Peyer's patch (tissue), 4 donors: ENCODE measurements at regions not wholly inside any gene's neighbourhood (a gene's known extent, or its start where the extent isn't known, plus 50 kb on each side); places are given as distances from the start of the nearest gene placed in this dataset.

ENCODE experiments used
- POLR2A ChIP-seq, 2 donors: fragments of 450-650 bp; IDR thresholded peaks; one replicate each; pipeline ENCODE4 v1.5.1; 2017; ENCODE audit warnings: antibody characterized with exemption in 2 of 2, mild to moderate bottlenecking in 2 of 2, moderate library complexity in 2 of 2
- TF ChIP-seq, protein P1 (sequence below), 6 experiments: fragments of 450-650 bp in 4 of 6; fragments of 200-600 bp in 2 of 6; sonication (generic) in 1 of 6; IDR thresholded peaks; one replicate each; pipeline ENCODE4 v1.5.1; 2017 to 2019; ENCODE audit warnings: antibody characterized with exemption in 6 of 6, mild to moderate bottlenecking in 3 of 6, moderate library complexity in 1 of 6

DNA sequence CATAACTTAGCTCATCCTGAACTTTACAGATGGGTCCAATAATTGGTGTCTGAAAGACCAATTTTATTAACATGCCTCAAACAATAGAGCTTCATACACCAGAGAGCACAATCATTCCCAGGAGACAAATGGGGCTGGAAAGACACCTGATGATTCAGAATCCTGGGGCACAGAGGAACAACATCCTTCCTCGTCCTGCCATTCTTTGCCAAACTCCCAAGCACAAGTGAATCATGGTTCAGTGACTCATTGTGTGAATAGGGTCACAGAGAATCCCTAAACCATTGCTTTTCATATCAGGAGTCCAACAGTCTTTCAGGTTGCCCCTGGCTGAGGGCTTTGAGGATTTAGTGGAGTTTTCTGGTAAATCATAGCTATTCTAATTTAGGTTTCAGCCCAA lies 266.4 kb upstream of the BMP2 start:
- TF ChIP-seq, protein P1, sequence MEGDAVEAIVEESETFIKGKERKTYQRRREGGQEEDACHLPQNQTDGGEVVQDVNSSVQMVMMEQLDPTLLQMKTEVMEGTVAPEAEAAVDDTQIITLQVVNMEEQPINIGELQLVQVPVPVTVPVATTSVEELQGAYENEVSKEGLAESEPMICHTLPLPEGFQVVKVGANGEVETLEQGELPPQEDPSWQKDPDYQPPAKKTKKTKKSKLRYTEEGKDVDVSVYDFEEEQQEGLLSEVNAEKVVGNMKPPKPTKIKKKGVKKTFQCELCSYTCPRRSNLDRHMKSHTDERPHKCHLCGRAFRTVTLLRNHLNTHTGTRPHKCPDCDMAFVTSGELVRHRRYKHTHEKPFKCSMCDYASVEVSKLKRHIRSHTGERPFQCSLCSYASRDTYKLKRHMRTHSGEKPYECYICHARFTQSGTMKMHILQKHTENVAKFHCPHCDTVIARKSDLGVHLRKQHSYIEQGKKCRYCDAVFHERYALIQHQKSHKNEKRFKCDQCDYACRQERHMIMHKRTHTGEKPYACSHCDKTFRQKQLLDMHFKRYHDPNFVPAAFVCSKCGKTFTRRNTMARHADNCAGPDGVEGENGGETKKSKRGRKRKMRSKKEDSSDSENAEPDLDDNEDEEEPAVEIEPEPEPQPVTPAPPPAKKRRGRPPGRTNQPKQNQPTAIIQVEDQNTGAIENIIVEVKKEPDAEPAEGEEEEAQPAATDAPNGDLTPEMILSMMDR (IDR thresholded peaks at IDR 0.05) = no peak
- no peak for TF ChIP-seq POLR2A (IDR thresholded peaks at IDR 0.05)
